ENCODE measurements at regions not wholly inside any gene's neighbourhood (a gene's known extent, or its start where the extent isn't known, plus 50 kb on each side); places are given as distances from the start of the nearest gene placed in this dataset.

DNA sequence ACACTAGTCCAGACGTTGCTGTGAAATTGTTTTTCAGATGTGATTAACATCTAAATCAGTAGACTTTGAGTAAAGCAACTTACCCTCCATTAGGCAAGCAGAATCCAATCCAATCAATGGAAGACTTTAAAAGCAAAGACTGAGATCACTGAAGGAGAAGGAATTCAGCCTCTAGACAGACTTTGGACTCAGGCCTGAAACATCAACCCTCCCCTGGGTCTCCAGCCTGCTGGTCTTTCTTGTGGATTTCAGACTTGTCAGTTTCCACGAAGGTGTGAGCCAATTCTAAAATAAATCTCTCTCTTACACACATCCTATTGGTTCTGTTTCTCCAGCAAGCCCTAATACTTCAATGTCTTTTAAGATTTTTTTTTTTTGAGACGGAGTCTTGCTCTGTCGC lies 50.0 kb upstream of the EDAR start:
- no peak overlapping the region for H3K4me3 ChIP-seq (ENCODE audit: low read depth, low read length)
- CTCF ChIA-PET: no interaction called here
- no peak for DNase-seq (ENCODE audit: low read depth, low spot score)
- POLR2A ChIA-PET: no interaction called here
- TF ChIP-seq CTCF (IDR thresholded peaks at IDR 0.05; ENCODE audit: insufficient read depth, low read length, missing control alignments): no peak
